Gastrocnemius medialis (tissue), 4 donors: ENCODE measurements at regions not wholly inside any gene's neighbourhood (a gene's known extent, or its start where the extent isn't known, plus 50 kb on each side); places are given as distances from the start of the nearest gene placed in this dataset.

Experiments used
- POLR2A ChIP-seq, 2 donors: fragments of 450-650 bp; IDR thresholded peaks; one replicate each; pipeline ENCODE4 v1.6.1; 2017; ENCODE audit warnings: antibody characterized with exemption in 2 of 2, mild to moderate bottlenecking in 2 of 2, moderate library complexity in 2 of 2
- TF ChIP-seq, protein P1 (sequence below), 5 experiments: fragments of 450-650 bp in 3 of 5; fragments of 200-600 bp in 2 of 5; sonication (generic) in 2 of 5; IDR thresholded peaks in 4 of 5; conservative IDR thresholded peaks in 1 of 5; 1 replicate in 4 of 5; 2 replicates in 1 of 5; pipeline ENCODE4 v1.5.1; 2016 to 2019; ENCODE audit warnings: antibody characterized with exemption in 5 of 5, mild to moderate bottlenecking in 3 of 5, moderate library complexity in 3 of 5

DNA sequence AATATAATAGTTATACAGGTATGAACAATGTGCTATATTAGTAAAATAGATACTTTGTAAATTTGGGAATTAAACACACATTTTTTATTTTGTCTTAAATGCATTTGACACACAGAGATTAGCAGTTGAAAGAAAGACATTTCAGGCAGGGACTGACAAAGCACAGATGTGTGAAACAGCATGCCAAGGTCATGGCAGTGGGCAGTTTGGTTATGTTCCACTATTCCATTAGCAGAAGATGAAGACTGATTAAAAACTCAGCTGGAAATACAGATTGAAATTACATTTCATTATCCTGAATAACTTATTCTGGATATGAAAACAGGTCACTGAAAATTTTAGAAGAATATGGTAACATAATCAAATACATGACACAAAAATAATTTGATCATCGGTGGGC, 669.8 kb upstream of the LRFN5 start:
- TF ChIP-seq, protein P1, sequence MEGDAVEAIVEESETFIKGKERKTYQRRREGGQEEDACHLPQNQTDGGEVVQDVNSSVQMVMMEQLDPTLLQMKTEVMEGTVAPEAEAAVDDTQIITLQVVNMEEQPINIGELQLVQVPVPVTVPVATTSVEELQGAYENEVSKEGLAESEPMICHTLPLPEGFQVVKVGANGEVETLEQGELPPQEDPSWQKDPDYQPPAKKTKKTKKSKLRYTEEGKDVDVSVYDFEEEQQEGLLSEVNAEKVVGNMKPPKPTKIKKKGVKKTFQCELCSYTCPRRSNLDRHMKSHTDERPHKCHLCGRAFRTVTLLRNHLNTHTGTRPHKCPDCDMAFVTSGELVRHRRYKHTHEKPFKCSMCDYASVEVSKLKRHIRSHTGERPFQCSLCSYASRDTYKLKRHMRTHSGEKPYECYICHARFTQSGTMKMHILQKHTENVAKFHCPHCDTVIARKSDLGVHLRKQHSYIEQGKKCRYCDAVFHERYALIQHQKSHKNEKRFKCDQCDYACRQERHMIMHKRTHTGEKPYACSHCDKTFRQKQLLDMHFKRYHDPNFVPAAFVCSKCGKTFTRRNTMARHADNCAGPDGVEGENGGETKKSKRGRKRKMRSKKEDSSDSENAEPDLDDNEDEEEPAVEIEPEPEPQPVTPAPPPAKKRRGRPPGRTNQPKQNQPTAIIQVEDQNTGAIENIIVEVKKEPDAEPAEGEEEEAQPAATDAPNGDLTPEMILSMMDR (IDR thresholded peaks at IDR 0.05 in 4 of 5, conservative IDR thresholded peaks at IDR 0.05 in 1 of 5), result no peak
- no peak for TF ChIP-seq POLR2A (IDR thresholded peaks at IDR 0.05)
